Keratinocyte (primary cell): ENCODE measurements at regions not wholly inside any gene's neighbourhood (a gene's known extent, or its start where the extent isn't known, plus 50 kb on each side); places are given as distances from the start of the nearest gene placed in this dataset.

Source experiments
- DNase-seq: peaks from one replicate; pipeline ENCODE4 v3.0.0-alpha.2; 2011; ENCODE audit warnings: low read depth, missing footprints, low spot score
- FAIRE-seq: peaks from 2 replicates; lab custom pipeline; 2011; peaks lifted over from hg19 to GRCh38; lab: Jason Lieb, UNC
- H2AFZ ChIP-seq: 2 replicates; pipeline ENCODE4 v1.6.0; 2012; ENCODE audit warnings: low read length, control low read depth, inconsistent platforms; ENCODE audit not compliant: control insufficient read depth
- H3K27ac ChIP-seq: 2 replicates; pipeline ENCODE4 v1.5.1; 2011; ENCODE audit warnings: low read length; ENCODE audit not compliant: control insufficient read depth, insufficient read depth
- H3K27me3 ChIP-seq: 3 replicates; pipeline ENCODE4 v1.6.0; 2011; ENCODE audit warnings: low read length; ENCODE audit not compliant: control insufficient read depth, insufficient read depth; ENCODE audit errors: extremely low read depth
- H3K36me3 ChIP-seq, 2 experiments: 2 replicates in 1 of 2; 3 replicates in 1 of 2; pipeline ENCODE4 v1.5.1; 2011; ENCODE audit warnings: low read length in 2 of 2, mild to moderate bottlenecking in 1 of 2; ENCODE audit not compliant: control insufficient read depth in 2 of 2, insufficient read depth in 2 of 2; ENCODE audit errors: extremely low read depth in 1 of 2
- H3K4me1 ChIP-seq: 3 replicates; pipeline ENCODE4 v1.5.1; 2011; ENCODE audit warnings: low read length; ENCODE audit not compliant: control insufficient read depth, insufficient read depth; ENCODE audit errors: extremely low read depth
- H3K4me2 ChIP-seq: 3 replicates; pipeline ENCODE4 v1.6.0; 2011; ENCODE audit warnings: low read depth, low read length; ENCODE audit not compliant: control insufficient read depth, insufficient read depth; ENCODE audit errors: extremely low read depth
- H3K4me3 ChIP-seq, 3 experiments: fragments of 200-600 bp in 1 of 3; sonication (generic) in 1 of 3; 2 replicates in 2 of 3; 3 replicates in 1 of 3; pipeline ENCODE4 v1.5.1; 2011 to 2016; ENCODE audit warnings: low read length in 3 of 3, mild to moderate bottlenecking in 3 of 3, control low read depth in 2 of 3, inconsistent platforms in 1 of 3, low read depth in 1 of 3, mixed read lengths in 1 of 3, mixed run types in 1 of 3, moderate library complexity in 1 of 3; ENCODE audit not compliant: control insufficient read depth in 2 of 3, insufficient read depth in 2 of 3; ENCODE audit errors: extremely low read depth in 1 of 3
- H3K79me2 ChIP-seq: 2 replicates; pipeline ENCODE4 v1.6.0; 2012; ENCODE audit warnings: low read length; ENCODE audit not compliant: control insufficient read depth, insufficient read depth
- H3K9ac ChIP-seq: 3 replicates; pipeline ENCODE4 v1.6.0; 2011; ENCODE audit warnings: low read length; ENCODE audit not compliant: control insufficient read depth, insufficient read depth; ENCODE audit errors: extremely low read depth
- H3K9me1 ChIP-seq: 3 replicates; pipeline ENCODE4 v1.6.0; 2011; ENCODE audit warnings: low read length; ENCODE audit not compliant: control insufficient read depth, insufficient read depth; ENCODE audit errors: extremely low read depth
- H3K9me3 ChIP-seq: 2 replicates; pipeline ENCODE4 v1.5.1; 2012; ENCODE audit warnings: low read depth, low read length; ENCODE audit not compliant: control insufficient read depth
- H4K20me1 ChIP-seq: 3 replicates; pipeline ENCODE4 v1.6.0; 2011; ENCODE audit warnings: low read length; ENCODE audit not compliant: control insufficient read depth, insufficient read depth; ENCODE audit errors: extremely low read depth
- EZH2 ChIP-seq: IDR thresholded peaks from one replicate; pipeline ENCODE4 v1.6.1; 2012; ENCODE audit warnings: inconsistent platforms, mild to moderate bottlenecking, low read length, moderate library complexity
- dilution Hi-C: fragments of 300-500 bp; cut with MboI; formaldehyde crosslinking; loops from one replicate; pipeline ENCODE4 v1.7.0; 2020; ENCODE audit warnings: low sequenced_read_pairs; ENCODE audit not compliant: extremely low pct_ligation_motif_present
- TF ChIP-seq, protein P1 (sequence below), 3 experiments: IDR thresholded peaks in 1 of 3; conservative IDR thresholded peaks in 1 of 3; optimal IDR thresholded peaks in 1 of 3; 2 replicates in 2 of 3; 3 replicates in 1 of 3; pipeline versions ENCODE3 to v1.5.1; 2011; ENCODE audit warnings: low read length in 3 of 3, mild to moderate bottlenecking in 3 of 3, moderate library complexity in 2 of 3, control low read depth in 1 of 3, inconsistent platforms in 1 of 3; ENCODE audit not compliant: insufficient read depth in 2 of 3; ENCODE audit errors: extremely low read depth in 1 of 3

DNA sequence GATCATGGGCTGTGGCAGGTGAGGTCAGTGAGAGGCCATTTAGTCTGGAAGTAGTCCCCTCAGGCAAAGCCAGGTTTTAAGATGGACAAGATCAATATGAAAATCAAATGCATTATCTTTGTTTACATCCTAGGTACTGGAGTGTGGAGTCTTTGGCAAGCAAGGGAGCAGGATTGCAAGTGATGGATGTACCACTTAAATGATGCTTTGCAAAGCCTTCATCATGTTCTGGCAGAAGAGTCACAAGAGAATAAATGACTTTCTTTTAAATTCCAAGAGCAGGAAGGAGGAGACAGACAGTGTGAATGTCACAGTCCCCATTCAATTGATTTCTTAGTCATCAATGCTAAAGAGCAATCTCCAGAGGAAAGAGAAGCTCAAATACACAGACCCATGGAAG lies 908.3 kb downstream of the FAM181B start:
- FAIRE-seq (no peak), DNase-seq (no peak)
- no peaks in the 10 kb centered on the region for H3K27me3 ChIP-seq
- H3K36me3 ChIP-seq: no peaks in the 10 kb centered on the region
- H3K9me1 ChIP-seq: no peaks in the 10 kb centered on the region
- no peak overlapping the region for H3K4me2 ChIP-seq
- no peak overlapping the region for H3K4me3 ChIP-seq
- no peak overlapping the region for H3K9ac ChIP-seq
- no peak overlapping the region for H2AFZ ChIP-seq
- no peaks in the 10 kb centered on the region for H3K79me2 ChIP-seq
- no peaks in the 10 kb centered on the region for H3K9me3 ChIP-seq
- H3K27ac ChIP-seq: no peak overlapping the region
- no peaks in the 10 kb centered on the region for H3K4me1 ChIP-seq
- TF ChIP-seq, protein P1, sequence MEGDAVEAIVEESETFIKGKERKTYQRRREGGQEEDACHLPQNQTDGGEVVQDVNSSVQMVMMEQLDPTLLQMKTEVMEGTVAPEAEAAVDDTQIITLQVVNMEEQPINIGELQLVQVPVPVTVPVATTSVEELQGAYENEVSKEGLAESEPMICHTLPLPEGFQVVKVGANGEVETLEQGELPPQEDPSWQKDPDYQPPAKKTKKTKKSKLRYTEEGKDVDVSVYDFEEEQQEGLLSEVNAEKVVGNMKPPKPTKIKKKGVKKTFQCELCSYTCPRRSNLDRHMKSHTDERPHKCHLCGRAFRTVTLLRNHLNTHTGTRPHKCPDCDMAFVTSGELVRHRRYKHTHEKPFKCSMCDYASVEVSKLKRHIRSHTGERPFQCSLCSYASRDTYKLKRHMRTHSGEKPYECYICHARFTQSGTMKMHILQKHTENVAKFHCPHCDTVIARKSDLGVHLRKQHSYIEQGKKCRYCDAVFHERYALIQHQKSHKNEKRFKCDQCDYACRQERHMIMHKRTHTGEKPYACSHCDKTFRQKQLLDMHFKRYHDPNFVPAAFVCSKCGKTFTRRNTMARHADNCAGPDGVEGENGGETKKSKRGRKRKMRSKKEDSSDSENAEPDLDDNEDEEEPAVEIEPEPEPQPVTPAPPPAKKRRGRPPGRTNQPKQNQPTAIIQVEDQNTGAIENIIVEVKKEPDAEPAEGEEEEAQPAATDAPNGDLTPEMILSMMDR (optimal IDR thresholded peaks at IDR 0.05 in 1 of 3, IDR thresholded peaks at IDR 0.05 in 1 of 3, conservative IDR thresholded peaks at IDR 0.05 in 1 of 3; ENCODE audit: extremely low read depth in 1 of 3, insufficient read depth in 2 of 3, low read length in 3 of 3): no peak
- no peak for TF ChIP-seq EZH2
- no peaks in the 10 kb centered on the region for H4K20me1 ChIP-seq
- dilution Hi-C loops: no loop called here

DNA sequence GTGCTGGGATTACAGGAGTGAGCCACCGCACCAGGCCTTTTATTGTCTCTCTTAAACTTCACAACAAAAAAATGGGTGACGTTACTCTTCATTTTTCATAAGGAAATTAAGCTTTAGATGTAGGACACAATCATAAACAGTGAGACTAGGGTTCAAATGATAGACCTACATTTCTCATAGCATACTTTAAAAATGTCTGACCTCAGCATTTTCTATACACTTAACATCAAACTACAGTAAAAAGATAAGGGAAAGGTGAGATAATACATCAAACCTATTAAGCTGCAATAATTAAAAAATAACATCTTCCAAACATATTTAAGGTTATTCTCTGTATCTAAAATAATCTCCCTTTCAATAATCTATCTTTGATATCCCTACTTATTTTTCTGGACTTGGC lies 914.2 kb downstream of the FAM181B start:
- no peak overlapping the region for H3K9ac ChIP-seq
- H3K4me2 ChIP-seq: no peak overlapping the region
- no peak for TF ChIP-seq EZH2
- TF ChIP-seq, protein P1 (optimal IDR thresholded peaks at IDR 0.05 in 1 of 3, IDR thresholded peaks at IDR 0.05 in 1 of 3, conservative IDR thresholded peaks at IDR 0.05 in 1 of 3; ENCODE audit: extremely low read depth in 1 of 3, insufficient read depth in 2 of 3, low read length in 3 of 3): no peak
- H4K20me1 ChIP-seq: no peaks in the 10 kb centered on the region
- no peaks in the 10 kb centered on the region for H3K4me1 ChIP-seq
- no peak overlapping the region for H2AFZ ChIP-seq
- H3K27ac ChIP-seq: no peak overlapping the region
- FAIRE-seq: no peak
- no peaks in the 10 kb centered on the region for H3K9me3 ChIP-seq
- H3K36me3 ChIP-seq: no peaks in the 10 kb centered on the region
- no peaks in the 10 kb centered on the region for H3K9me1 ChIP-seq
- H3K4me3 ChIP-seq: no peak overlapping the region
- no peaks in the 10 kb centered on the region for H3K27me3 ChIP-seq
- dilution Hi-C loops: no loop called here
- no peaks in the 10 kb centered on the region for H3K79me2 ChIP-seq
- no peak for DNase-seq
